GM12873 (cell line): ENCODE measurements at regions not wholly inside any gene's neighbourhood (a gene's known extent, or its start where the extent isn't known, plus 50 kb on each side); places are given as distances from the start of the nearest gene placed in this dataset.

Experiments
- TF ChIP-seq, protein P1 (sequence below): IDR thresholded peaks from 2 replicates; pipeline ENCODE4 v1.5.1; 2012; ENCODE audit warnings: low read depth, mild to moderate bottlenecking, moderate library complexity, low read length, control low read depth; ENCODE audit not compliant: insufficient read depth; ENCODE audit errors: missing control alignments

DNA sequence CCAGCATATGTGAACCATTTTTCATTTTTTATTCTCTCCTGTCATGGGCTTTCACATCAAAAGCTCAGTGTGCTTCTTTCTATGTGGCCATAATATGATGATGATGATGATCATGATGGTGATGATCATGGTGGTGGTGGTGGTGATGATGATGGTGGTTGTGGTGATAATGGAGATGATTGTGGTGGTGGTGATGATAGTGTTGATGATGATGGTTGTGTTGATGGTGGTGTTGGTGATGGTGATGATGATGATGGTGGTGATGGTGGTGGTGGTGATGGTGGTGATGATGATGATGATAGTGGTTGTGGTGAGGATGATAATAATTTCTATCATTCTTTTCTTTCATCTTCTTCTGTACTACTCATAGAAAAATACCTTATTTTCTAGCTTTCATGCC, 413.1 kb upstream of the VSTM2A start:
- TF ChIP-seq, protein P1, sequence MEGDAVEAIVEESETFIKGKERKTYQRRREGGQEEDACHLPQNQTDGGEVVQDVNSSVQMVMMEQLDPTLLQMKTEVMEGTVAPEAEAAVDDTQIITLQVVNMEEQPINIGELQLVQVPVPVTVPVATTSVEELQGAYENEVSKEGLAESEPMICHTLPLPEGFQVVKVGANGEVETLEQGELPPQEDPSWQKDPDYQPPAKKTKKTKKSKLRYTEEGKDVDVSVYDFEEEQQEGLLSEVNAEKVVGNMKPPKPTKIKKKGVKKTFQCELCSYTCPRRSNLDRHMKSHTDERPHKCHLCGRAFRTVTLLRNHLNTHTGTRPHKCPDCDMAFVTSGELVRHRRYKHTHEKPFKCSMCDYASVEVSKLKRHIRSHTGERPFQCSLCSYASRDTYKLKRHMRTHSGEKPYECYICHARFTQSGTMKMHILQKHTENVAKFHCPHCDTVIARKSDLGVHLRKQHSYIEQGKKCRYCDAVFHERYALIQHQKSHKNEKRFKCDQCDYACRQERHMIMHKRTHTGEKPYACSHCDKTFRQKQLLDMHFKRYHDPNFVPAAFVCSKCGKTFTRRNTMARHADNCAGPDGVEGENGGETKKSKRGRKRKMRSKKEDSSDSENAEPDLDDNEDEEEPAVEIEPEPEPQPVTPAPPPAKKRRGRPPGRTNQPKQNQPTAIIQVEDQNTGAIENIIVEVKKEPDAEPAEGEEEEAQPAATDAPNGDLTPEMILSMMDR, result no peak

GRCh38 chr7:54141576-54141975, 400.6 kb upstream of the VSTM2A start:
- TF ChIP-seq, protein P1, result no peak

GRCh38 chr7:54145716-54146115, 396.5 kb upstream of the VSTM2A start:
- TF ChIP-seq, protein P1, result no peak

DNA sequence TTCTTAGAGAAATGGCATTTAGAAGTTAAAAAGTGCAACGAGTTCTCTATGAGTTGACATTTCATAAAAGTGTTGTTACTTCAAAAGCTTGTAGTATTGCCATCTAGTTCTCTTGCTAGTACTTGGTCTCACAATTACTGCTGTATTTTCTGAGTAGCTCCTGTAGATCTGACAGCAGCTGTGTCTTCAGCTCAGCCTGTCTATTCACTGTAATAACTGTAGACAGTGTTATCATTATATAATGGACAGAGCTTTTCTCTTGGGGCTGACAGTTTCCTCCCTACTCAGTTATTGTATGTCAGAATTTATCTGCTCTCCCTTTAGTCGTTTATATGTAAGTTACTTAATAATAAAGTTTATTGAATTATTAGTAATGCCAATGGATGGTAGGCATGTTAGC, 388.7 kb upstream of the VSTM2A start:
- TF ChIP-seq, protein P1, result no peak

- TF ChIP-seq, protein P1, result no peak
Observed at GRCh38 chr7:54159088-54159487, 383.1 kb upstream of the VSTM2A start.

DNA sequence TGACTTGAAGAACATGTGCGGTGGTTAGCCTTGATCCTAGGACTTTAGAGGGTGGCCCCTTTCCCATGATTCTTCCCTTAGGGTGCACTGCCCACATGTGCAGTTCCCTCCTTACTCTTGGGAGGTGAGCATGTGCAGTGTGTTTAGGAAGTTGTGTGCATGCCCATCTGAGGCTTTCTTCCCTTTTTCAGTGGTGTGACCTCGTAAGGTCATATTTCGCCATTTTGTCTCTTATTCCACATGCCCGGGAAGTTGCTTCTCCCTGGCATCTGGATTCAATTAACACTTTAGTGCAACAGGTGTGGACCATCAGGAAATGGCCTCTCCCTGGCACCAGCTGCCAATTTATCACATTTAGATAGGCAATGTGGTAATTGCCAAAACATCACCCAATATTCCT, 380.6 kb upstream of the VSTM2A start:
- TF ChIP-seq, protein P1, result no peak

- TF ChIP-seq, protein P1, result no peak
Observed at GRCh38 chr7:54166419-54166818, 375.8 kb upstream of the VSTM2A start.
